ENCODE measurements at regions not wholly inside any gene's neighbourhood (a gene's known extent, or its start where the extent isn't known, plus 50 kb on each side); places are given as distances from the start of the nearest gene placed in this dataset.

GRCh38 chr11:79691445-79691844, 250.6 kb upstream of the TENM4 start:
- TF ChIP-seq POLR2A (IDR thresholded peaks at IDR 0.05): no peak
- TF ChIP-seq, protein P1, sequence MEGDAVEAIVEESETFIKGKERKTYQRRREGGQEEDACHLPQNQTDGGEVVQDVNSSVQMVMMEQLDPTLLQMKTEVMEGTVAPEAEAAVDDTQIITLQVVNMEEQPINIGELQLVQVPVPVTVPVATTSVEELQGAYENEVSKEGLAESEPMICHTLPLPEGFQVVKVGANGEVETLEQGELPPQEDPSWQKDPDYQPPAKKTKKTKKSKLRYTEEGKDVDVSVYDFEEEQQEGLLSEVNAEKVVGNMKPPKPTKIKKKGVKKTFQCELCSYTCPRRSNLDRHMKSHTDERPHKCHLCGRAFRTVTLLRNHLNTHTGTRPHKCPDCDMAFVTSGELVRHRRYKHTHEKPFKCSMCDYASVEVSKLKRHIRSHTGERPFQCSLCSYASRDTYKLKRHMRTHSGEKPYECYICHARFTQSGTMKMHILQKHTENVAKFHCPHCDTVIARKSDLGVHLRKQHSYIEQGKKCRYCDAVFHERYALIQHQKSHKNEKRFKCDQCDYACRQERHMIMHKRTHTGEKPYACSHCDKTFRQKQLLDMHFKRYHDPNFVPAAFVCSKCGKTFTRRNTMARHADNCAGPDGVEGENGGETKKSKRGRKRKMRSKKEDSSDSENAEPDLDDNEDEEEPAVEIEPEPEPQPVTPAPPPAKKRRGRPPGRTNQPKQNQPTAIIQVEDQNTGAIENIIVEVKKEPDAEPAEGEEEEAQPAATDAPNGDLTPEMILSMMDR (IDR thresholded peaks at IDR 0.05): no peak

Measured in adrenal gland (tissue), 5 donors.